PFSK-1 (cell line): ENCODE measurements at regions not wholly inside any gene's neighbourhood (a gene's known extent, or its start where the extent isn't known, plus 50 kb on each side); places are given as distances from the start of the nearest gene placed in this dataset.

Experiments used
- FOXP2 ChIP-seq: optimal IDR thresholded peaks from 2 replicates; pipeline ENCODE3; 2011; ENCODE audit warnings: borderline replicate concordance, control low read depth, inconsistent platforms; ENCODE audit not compliant: insufficient read depth; ENCODE audit errors: extremely low read length, extremely low read depth
- POLR2AphosphoS5 ChIP-seq: IDR thresholded peaks from 2 replicates; pipeline ENCODE4 v1.6.1; 2012; ENCODE audit warnings: low read depth, mild to moderate bottlenecking, control low read depth, low read length, moderate library complexity
- SIN3A ChIP-seq: IDR thresholded peaks from 2 replicates; pipeline ENCODE4 v1.6.1; 2012; ENCODE audit warnings: mild to moderate bottlenecking, low read length, moderate library complexity, borderline replicate concordance; ENCODE audit not compliant: insufficient read depth
- TAF1 ChIP-seq: IDR thresholded peaks from 2 replicates; pipeline ENCODE4 v1.6.1; 2012; ENCODE audit warnings: low read length, control low read depth, borderline replicate concordance; ENCODE audit not compliant: insufficient read depth
- TF ChIP-seq, protein P1 (sequence below), 2 experiments: IDR thresholded peaks; 2 replicates each; pipeline versions ENCODE4 v1.6.1 to v1.8.0; 2011 to 2012; ENCODE audit warnings: low read depth in 2 of 2, low read length in 2 of 2, control low read depth in 1 of 2, inconsistent platforms in 1 of 2, mild to moderate bottlenecking in 1 of 2, moderate library complexity in 1 of 2; ENCODE audit not compliant: insufficient read depth in 1 of 2

- TF ChIP-seq FOXP2 (no peak), POLR2AphosphoS5 (no peak)
These were observed 563.9 kb upstream of the TLE4 start for GRCh38 chr9:79007701-79008483.

- no peak for TF ChIP-seq SIN3A
- TF ChIP-seq, protein P1, sequence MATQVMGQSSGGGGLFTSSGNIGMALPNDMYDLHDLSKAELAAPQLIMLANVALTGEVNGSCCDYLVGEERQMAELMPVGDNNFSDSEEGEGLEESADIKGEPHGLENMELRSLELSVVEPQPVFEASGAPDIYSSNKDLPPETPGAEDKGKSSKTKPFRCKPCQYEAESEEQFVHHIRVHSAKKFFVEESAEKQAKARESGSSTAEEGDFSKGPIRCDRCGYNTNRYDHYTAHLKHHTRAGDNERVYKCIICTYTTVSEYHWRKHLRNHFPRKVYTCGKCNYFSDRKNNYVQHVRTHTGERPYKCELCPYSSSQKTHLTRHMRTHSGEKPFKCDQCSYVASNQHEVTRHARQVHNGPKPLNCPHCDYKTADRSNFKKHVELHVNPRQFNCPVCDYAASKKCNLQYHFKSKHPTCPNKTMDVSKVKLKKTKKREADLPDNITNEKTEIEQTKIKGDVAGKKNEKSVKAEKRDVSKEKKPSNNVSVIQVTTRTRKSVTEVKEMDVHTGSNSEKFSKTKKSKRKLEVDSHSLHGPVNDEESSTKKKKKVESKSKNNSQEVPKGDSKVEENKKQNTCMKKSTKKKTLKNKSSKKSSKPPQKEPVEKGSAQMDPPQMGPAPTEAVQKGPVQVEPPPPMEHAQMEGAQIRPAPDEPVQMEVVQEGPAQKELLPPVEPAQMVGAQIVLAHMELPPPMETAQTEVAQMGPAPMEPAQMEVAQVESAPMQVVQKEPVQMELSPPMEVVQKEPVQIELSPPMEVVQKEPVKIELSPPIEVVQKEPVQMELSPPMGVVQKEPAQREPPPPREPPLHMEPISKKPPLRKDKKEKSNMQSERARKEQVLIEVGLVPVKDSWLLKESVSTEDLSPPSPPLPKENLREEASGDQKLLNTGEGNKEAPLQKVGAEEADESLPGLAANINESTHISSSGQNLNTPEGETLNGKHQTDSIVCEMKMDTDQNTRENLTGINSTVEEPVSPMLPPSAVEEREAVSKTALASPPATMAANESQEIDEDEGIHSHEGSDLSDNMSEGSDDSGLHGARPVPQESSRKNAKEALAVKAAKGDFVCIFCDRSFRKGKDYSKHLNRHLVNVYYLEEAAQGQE (IDR thresholded peaks at IDR 0.05; ENCODE audit: insufficient read depth in 1 of 2, low read depth in 2 of 2, low read length in 2 of 2) = no peak
- TF ChIP-seq FOXP2 = no peak
- no peak for TF ChIP-seq TAF1
- TF ChIP-seq POLR2AphosphoS5 = no peak
These were observed 562.8 kb upstream of the TLE4 start for GRCh38 chr9:79008916-79009315.

- no peak for TF ChIP-seq TAF1
- no peak for TF ChIP-seq POLR2AphosphoS5
- TF ChIP-seq, protein P1 (IDR thresholded peaks at IDR 0.05; ENCODE audit: insufficient read depth in 1 of 2, low read depth in 2 of 2, low read length in 2 of 2) = no peak
- TF ChIP-seq SIN3A = no peak
- TF ChIP-seq FOXP2 = no peak
These were observed 560.3 kb upstream of the TLE4 start for GRCh38 chr9:79011461-79011860.

- TF ChIP-seq FOXP2 = no peak
- no peak for TF ChIP-seq TAF1
- no peak for TF ChIP-seq SIN3A
- TF ChIP-seq POLR2AphosphoS5 = no peak
- TF ChIP-seq, protein P1 (IDR thresholded peaks at IDR 0.05; ENCODE audit: insufficient read depth in 1 of 2, low read depth in 2 of 2, low read length in 2 of 2) = no peak
These were observed 559.2 kb upstream of the TLE4 start for GRCh38 chr9:79012561-79012960.

DNA sequence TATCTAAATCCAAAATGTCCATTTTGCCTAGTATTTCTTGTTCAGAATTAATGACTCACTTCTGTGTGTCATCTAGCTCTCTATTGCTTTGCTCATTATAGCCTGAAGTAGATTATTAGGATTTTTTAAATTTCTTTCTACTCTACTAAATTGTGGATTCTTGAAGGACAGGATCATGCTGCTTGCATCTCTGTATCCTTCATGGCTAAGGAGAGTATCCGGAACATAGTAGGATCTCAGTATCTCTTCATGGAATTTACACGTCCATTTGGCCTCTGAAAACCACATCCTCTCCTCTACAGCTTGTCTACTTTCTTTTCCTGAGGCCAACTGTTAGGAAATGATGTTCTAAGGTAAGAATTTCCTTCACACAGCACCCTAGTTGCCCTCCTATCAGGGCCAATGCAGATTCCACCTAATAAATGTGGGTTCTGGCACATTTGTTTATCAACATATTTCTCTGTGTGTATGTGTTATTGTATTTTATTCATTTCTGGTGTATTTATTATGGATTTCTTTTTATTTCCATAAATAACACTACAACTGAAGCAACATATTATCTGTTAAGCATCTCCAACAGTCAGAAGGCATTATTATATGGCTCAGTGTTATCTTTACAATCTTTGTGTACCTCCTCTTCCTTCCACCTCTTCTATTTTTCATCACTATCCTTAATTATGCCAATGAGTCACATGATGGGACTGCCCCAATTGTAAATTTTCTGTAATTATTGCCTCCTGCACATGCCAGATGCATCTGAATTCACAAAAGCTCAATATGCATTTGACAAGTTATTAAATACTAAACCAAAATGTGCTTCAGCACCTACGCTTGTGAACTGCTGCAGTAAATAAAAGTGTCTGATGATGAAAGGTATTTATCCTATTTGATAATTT is 557.8 kb upstream of the TLE4 start:
- no peak for TF ChIP-seq TAF1
- no peak for TF ChIP-seq SIN3A
- TF ChIP-seq POLR2AphosphoS5 = no peak
- TF ChIP-seq, protein P1 (IDR thresholded peaks at IDR 0.05; ENCODE audit: insufficient read depth in 1 of 2, low read depth in 2 of 2, low read length in 2 of 2) = no peak
- no peak for TF ChIP-seq FOXP2
